Urinary bladder (tissue), 3 donors: ENCODE measurements at regions not wholly inside any gene's neighbourhood (a gene's known extent, or its start where the extent isn't known, plus 50 kb on each side); places are given as distances from the start of the nearest gene placed in this dataset.

Source experiments
- DNase-seq: peaks from one replicate; pipeline ENCODE4 v3.0.0-alpha.2; 2015; ENCODE audit errors: extremely low spot score
- H3K27ac ChIP-seq: one replicate; pipeline ENCODE4 v1.5.1; 2013; ENCODE audit warnings: low read depth, mild to moderate bottlenecking, moderate library complexity
- H3K36me3 ChIP-seq: one replicate; pipeline ENCODE4 v1.6.1; 2013; ENCODE audit warnings: mild to moderate bottlenecking, moderate library complexity; ENCODE audit not compliant: insufficient read depth
- H3K4me1 ChIP-seq: one replicate; pipeline ENCODE4 v1.6.1; 2013; ENCODE audit warnings: mild to moderate bottlenecking, moderate library complexity; ENCODE audit not compliant: insufficient read depth
- H3K4me3 ChIP-seq: one replicate; pipeline ENCODE4 v1.5.1; 2013; ENCODE audit warnings: low read depth, low read length
- WGBS: extraction: QIAGEN DNeasy Blood & Tissue Kit; methylation state at CpG from one replicate; pipeline ENCODE4 v1.1.7; 2013; 5-methylcytosine and 5-hydroxymethylcytosine counted together
- donor health status: healthy with polysubstance abuse.
- donor health status: healthy.

DNA sequence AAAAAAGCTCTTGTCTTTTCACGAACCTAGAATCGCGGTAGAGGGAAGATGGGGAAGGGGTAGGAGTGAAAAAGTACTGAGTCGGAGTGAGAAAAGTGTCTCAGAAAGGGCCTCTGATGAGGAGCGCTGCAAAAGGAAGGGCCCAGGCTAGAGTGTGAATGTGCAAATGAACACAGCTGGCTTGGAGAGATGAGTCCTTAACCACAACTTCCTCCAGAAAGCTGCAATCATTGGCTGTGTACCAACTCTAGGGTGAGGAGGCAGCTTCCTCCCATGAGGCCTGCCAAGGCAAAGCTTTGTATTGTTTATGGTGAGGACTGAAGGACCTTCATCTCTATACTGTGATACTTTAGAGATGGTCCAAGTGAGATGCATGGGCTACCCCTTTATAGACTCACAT is 566.9 kb upstream of the ANO5 start:
- Histone ChIP-seq H3K27ac (no peak overlapping the region), H3K4me1 (no peaks in the 10 kb centered on the region), H3K4me3 (no peak overlapping the region), H3K36me3 (no peaks in the 10 kb centered on the region)
- WGBS: 81% methylated on average over 5 of the region's 5 CpGs
- no peak for DNase-seq

DNA sequence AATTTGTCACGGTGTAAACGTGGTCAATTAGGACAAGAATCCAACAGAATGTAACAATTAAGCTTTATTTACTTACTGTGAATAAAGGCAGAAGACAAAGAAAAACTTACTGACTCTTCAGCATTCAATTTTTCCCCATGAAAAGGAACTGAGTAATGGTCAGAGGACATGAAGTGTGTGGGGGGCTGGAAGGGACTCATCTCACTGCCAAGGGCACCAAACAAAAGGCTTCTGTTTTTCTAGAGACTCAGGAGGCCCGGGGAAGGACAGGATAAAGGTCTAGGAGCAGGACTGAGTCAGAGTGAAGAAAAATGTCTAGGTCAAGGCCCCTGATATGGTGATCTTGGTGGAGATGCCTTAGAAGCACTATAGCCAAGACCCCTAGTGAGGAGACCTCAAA is 564.2 kb upstream of the ANO5 start:
- DNase-seq: no peak
- 71% methylated on average over 3 of the region's 3 CpGs for WGBS
- Histone ChIP-seq H3K4me1 (no peaks in the 10 kb centered on the region), H3K36me3 (no peaks in the 10 kb centered on the region), H3K27ac (no peak overlapping the region), H3K4me3 (no peak overlapping the region)

DNA sequence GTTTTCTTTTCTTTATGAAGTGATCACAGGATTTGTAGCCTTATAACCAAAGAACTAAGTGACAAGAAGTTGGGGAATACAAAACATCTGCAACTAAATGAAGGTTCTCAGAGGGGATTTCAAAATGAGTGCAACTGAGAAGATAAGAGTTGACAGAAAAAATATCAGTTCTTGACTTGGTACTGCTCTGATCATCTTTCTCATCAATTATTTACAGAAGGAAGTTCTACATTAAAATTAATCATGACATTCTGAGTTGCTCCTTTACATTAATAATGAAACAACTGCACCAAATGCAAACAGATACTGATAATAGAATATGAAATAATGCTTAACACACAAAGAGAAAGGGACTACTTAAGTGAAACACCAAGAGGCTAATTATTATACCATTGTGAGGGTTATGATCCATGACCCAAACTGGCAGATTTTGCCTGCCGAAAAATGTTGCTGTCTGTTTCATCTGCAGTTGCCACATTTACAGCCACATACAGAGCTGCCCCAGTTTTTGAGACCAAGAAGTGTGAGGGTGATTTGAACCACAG is 561.9 kb upstream of the ANO5 start:
- no peak overlapping the region for H3K4me3 ChIP-seq
- 88% methylated on average over 1 of the region's 1 CpG for WGBS
- H3K27ac ChIP-seq: no peak overlapping the region
- H3K4me1 ChIP-seq: no peaks in the 10 kb centered on the region
- no peaks in the 10 kb centered on the region for H3K36me3 ChIP-seq
- no peak for DNase-seq

DNA sequence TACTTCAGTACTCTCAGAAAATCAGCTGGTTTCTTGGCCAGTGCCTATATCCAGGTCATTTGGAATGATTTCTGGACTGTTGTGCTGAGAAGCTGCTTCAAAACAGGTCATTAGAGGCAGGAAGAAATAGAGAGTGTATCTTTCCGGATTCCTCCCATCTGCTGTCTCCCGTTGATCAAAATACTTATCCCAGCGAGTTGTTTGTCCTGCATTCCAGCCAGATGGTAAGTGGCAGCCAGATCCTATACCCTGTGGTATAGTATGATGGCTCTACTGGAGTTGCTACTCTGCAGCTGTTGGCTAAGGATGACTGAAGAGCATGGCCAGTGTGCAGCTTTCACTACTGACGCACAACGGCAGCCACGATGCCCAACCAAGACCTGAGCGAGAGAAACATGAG is 560.9 kb upstream of the ANO5 start:
- WGBS: 85% methylated on average over 7 of the region's 7 CpGs
- H3K36me3 ChIP-seq: no peaks in the 10 kb centered on the region
- DNase-seq: no peak
- H3K27ac ChIP-seq: no peak overlapping the region
- H3K4me1 ChIP-seq: no peaks in the 10 kb centered on the region
- no peak overlapping the region for H3K4me3 ChIP-seq

DNA sequence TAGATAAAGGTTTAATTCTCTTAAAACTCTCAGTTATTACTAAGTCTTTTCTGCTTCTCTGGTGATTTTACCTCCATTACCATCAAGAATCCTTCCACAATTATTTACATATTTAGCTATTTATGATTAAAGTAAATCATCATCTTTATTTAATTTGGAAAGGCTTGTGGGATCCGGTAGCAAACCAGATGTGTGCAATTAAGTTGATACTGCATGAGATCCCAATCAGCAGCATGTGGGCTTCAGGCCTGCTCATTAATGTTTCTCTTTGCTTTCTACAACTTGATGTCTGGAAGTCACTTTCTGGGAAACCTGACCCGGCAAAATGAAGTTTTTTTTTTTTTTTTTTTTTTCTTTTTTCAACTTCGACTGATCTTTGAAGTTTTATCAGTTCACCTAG is 558.4 kb upstream of the ANO5 start:
- no peak overlapping the region for H3K4me3 ChIP-seq
- no peaks in the 10 kb centered on the region for H3K4me1 ChIP-seq
- DNase-seq: no peak
- H3K27ac ChIP-seq: no peak overlapping the region
- 48% methylated on average over 3 of the region's 3 CpGs for WGBS
- no peaks in the 10 kb centered on the region for H3K36me3 ChIP-seq

DNA sequence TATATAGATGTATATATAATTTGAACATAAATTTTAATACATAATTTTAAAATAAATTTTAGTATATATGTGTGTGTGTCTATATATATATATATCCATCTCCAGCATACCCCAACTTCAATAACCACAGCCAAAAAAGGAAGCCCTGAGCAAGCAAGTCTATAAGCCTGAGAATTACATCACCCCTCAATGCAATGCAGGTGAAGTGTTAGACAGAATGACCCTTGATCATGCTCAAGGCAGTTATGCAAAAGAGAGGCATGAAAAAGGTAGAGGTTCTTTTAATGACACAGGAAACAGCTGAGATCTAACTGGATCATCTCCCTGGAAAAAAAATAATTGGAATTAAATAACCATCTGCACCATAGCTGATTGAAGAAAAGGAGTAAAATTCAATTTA is 557.9 kb upstream of the ANO5 start:
- DNase-seq: no peak
- no peaks in the 10 kb centered on the region for H3K4me1 ChIP-seq
- H3K27ac ChIP-seq: no peak overlapping the region
- H3K36me3 ChIP-seq: no peaks in the 10 kb centered on the region
- no peak overlapping the region for H3K4me3 ChIP-seq

DNA sequence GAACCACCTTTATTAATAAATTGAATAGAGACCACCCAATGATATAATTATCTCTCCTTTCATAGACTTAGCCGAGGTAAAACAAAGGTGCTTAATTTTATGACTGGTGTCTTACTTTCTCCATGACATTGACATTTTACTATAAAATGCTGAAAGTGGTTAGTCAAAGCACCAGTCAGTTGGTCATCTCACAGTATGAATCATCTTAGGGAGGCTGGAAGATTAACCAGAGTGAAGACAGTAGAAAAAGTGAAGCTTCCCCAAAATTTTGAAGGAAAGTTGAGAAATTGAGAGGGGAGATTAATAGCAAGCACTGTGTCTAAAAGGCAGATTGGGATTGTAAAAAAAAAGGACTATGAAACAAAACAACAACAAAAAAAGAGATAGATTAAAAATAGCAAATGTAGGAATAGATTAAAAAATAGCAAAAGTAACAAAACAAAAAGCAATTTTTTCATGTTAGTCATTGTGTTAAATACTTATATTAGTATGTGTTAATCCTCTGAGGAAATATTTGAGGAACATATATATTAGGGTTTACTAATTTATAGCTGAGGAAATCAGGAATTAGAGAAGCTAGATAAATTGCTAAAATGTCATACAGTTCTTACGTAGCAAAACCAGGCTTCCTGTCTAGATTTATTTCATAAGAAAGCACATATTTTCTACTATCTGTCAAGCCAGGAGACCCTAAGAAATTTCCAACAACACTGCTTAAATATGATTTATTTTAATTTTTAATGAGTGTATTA is 557.3 kb upstream of the ANO5 start:
- no peak for DNase-seq
- no peaks in the 10 kb centered on the region for H3K4me1 ChIP-seq
- H3K4me3 ChIP-seq: no peak overlapping the region
- H3K36me3 ChIP-seq: no peaks in the 10 kb centered on the region
- H3K27ac ChIP-seq: no peak overlapping the region
- 49% methylated on average over 2 of the region's 2 CpGs for whole genome bisulfite sequencing

DNA sequence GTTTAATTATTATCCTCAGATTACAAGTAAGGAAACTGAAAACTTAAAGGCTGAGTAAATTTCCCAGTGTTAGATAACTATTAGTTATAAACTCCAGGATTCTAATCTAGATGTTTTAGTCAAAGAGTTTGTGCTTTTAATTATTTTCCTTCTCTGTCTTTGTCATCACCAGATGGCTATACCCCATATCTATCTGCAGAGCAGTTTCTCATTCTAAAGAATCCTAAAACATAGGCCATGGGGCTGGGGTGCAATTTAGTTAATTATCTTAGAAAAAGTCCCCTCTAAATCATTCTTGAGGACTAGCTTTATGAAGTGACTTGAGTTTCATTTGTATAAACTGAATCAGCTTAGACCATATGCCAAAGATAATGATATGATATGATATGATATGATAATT is 556.3 kb upstream of the ANO5 start:
- H3K4me1 ChIP-seq: no peaks in the 10 kb centered on the region
- H3K36me3 ChIP-seq: no peaks in the 10 kb centered on the region
- no peak overlapping the region for H3K4me3 ChIP-seq
- DNase-seq: no peak
- H3K27ac ChIP-seq: no peak overlapping the region

DNA sequence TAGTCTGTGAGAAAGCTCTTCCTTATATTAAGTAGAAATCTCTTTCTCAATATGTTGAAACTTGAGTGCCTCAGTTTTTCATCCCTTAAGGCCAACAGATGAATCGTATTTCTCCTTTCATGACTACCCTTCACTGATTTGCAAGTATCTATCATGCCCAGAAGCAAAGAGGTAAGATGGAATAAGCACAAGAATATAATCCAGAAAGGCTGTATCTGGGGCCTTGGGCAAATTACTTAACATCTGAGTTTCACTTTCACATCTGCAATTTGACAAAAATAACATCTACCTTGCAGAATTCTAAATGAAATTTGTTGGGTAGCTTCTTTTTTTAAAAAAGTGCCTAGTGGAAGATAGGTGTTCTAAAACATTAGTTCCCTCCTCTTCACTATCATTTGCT is 552.4 kb upstream of the ANO5 start:
- DNase-seq: no peak
- Histone ChIP-seq H3K4me3 (no peak overlapping the region), H3K4me1 (no peaks in the 10 kb centered on the region), H3K36me3 (no peaks in the 10 kb centered on the region), H3K27ac (no peak overlapping the region)
- 67% methylated on average over 1 of the region's 1 CpG for WGBS

DNA sequence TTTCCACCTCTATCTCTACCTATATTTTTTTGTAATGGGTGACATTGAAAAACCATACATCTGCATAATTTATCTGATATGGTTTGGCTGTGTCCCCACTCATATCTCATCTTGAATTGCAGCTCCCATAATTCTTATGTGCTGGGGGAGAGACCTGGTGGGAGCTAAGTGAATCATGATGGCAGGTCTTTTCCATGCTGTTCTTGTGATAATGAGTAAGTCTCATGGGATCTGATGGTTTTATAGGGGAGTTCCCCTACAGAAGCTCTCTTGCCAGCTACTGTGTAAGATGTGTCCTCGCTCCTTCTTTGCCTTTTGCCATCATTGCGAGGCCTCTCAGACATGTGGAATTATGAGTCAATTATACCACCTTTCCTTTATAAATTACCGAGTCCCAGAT is 551.0 kb upstream of the ANO5 start:
- H3K36me3 ChIP-seq: no peaks in the 10 kb centered on the region
- no peaks in the 10 kb centered on the region for H3K4me1 ChIP-seq
- H3K27ac ChIP-seq: no peak overlapping the region
- WGBS: 90% methylated on average over 3 of the region's 3 CpGs
- H3K4me3 ChIP-seq: no peak overlapping the region
- DNase-seq: no peak

DNA sequence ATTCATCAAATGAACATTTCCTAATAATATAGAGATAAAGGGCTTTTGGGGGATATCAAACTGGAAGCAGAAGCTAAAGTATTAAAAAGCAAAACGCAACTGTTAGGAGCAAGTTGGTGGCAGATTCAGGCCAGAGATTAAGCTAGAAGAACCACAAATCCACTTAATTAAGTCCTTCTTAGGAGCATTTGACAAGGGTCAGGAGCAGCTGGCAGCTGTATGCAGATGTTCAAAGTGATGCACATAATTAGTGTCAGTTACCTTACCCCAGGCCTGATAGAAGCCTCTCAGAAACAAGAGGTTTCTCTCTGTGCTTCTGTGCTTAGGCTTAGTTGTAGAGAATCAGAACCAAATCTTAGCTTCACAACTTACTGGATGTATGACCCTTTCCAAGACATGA is 546.5 kb upstream of the ANO5 start:
- no peak for DNase-seq

DNA sequence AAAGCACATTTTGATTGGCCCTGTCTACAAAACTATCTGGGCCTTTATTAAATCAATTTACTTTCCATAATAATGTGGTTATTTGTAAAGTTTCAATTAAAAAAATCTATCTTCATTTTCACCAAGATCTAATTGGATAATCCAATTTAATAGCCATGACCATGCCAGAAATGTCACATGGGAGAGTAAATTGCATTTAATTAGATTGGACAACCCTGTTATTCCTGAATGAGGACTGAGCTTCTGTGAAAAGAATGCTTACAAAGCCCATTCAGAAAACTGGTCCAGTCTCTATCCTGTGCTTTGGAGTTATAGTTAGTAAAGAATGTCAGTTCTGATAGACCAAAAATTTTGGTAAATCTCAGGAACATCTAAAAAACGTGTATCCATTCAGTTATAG is 541.9 kb upstream of the ANO5 start:
- Histone ChIP-seq H3K4me3 (no peak overlapping the region), H3K27ac (no peak overlapping the region), H3K4me1 (no peaks in the 10 kb centered on the region), H3K36me3 (no peaks in the 10 kb centered on the region)
- 44% methylated on average over 1 of the region's 1 CpG for WGBS
- no peak for DNase-seq

More for the DNA sequence above, 546.5 kb upstream of the ANO5 start:
- WGBS: 34% methylated on average over 1 of the region's 1 CpG
- Histone ChIP-seq H3K4me3 (no peak overlapping the region), H3K4me1 (no peaks in the 10 kb centered on the region), H3K36me3 (no peaks in the 10 kb centered on the region), H3K27ac (no peak overlapping the region)

DNA sequence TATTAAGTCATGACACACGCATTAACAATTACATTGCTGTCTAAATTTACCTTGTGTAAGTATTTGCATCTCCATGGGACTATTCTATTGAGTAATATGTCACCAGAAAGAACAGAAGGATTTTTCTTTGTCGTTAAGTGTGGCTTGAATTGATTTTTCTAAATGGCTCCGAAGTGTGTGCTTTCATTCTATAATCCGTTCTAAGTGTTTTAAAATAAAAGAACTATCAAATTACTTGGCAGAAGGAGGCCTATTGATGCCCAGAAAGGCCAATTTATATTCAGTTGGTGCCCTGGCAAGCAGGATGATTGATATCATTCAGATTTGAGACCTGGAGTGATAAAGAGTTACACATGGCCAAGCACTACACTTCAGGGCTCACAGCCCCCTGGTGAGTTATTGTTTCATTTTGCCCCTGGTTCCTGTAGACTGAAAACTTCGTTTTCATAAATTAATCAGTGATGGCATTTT is 538.9 kb upstream of the ANO5 start:
- 52% methylated on average over 5 of the region's 5 CpGs for WGBS
- Histone ChIP-seq H3K36me3 (no peaks in the 10 kb centered on the region), H3K4me1 (no peaks in the 10 kb centered on the region), H3K27ac (no peak overlapping the region), H3K4me3 (no peak overlapping the region)
- DNase-seq: no peak

DNA sequence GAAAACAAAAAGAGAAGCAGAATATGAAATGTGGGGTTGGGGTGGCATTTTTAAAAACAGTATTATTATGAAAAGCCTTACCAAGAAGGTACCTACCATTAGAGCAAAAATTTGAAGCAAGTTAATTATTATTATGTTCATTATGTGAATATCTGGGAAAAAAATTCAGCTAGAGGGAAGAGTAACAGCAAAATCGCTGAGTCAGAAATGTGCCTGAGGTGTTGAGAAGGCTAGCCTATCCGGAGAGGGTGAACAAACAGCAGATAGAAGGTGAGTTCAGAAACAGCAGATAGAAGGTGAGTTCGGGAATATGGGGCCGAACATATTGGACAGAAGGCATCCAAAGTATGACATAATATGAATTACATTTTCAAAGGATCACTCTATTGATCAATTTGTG is 536.8 kb upstream of the ANO5 start:
- no peak overlapping the region for H3K4me3 ChIP-seq
- H3K27ac ChIP-seq: no peak overlapping the region
- no peak for DNase-seq
- no peaks in the 10 kb centered on the region for H3K4me1 ChIP-seq
- H3K36me3 ChIP-seq: no peaks in the 10 kb centered on the region
- WGBS: 87% methylated on average over 4 of the region's 4 CpGs
